ACC112 (cell line): ENCODE measurements at regions not wholly inside any gene's neighbourhood (a gene's known extent, or its start where the extent isn't known, plus 50 kb on each side); places are given as distances from the start of the nearest gene placed in this dataset.

ENCODE experiments used
- H2AFZ ChIP-seq: fragments of 200-600 bp; sonication (generic); one replicate; pipeline ENCODE4 v1.6.0; 2017; ENCODE audit warnings: antibody characterized with exemption, low read length; ENCODE audit not compliant: unreplicated experiment
- H3K27ac ChIP-seq: fragments of 200-600 bp; sonication (generic); 2 replicates; pipeline ENCODE4 v1.5.1; 2014; ENCODE audit warnings: low read depth, mild to moderate bottlenecking, antibody characterized with exemption, low read length, moderate library complexity
- H3K27me3 ChIP-seq: fragments of 200-600 bp; sonication (generic); 2 replicates; pipeline ENCODE4 v1.6.1; 2014; ENCODE audit warnings: mild to moderate bottlenecking, antibody characterized with exemption, low read length, moderate library complexity, mixed read lengths; ENCODE audit not compliant: insufficient read depth
- H3K36me3 ChIP-seq: fragments of 200-600 bp; sonication (generic); 2 replicates; pipeline ENCODE4 v1.6.1; 2016; ENCODE audit warnings: mild to moderate bottlenecking, antibody characterized with exemption, low read length, moderate library complexity, mixed read lengths; ENCODE audit not compliant: insufficient read depth
- H3K4me1 ChIP-seq: fragments of 200-600 bp; sonication (generic); one replicate; pipeline ENCODE4 v1.6.1; 2016; ENCODE audit warnings: low read length, mixed read lengths; ENCODE audit not compliant: insufficient read depth, unreplicated experiment, control insufficient read depth
- H3K4me3 ChIP-seq: fragments of 200-600 bp; sonication (generic); 2 replicates; pipeline ENCODE4 v1.5.1; 2014; ENCODE audit warnings: mild to moderate bottlenecking, low read depth, low read length
- H3K79me2 ChIP-seq: fragments of 200-600 bp; sonication (generic); one replicate; pipeline ENCODE4 v1.6.0; 2016; ENCODE audit warnings: low read length; ENCODE audit not compliant: control insufficient read depth, unreplicated experiment, insufficient read depth

GRCh38 chr5:6833406-6833805 lies 120.2 kb downstream of the TENT4A start:
- H3K27ac ChIP-seq: no peak overlapping the region
- H3K79me2 ChIP-seq: no peaks in the 10 kb centered on the region
- H3K4me1 ChIP-seq: no peaks in the 10 kb centered on the region
- no peaks in the 10 kb centered on the region for H3K36me3 ChIP-seq
- 0 out of 2 replicates have a peak, but pooled peaks cover under 1% of the 10 kb centered on the region for H3K27me3 ChIP-seq
- no peak overlapping the region for H2AFZ ChIP-seq
- H3K4me3 ChIP-seq: no peak overlapping the region

GRCh38 chr5:6837095-6837494 lies 123.9 kb downstream of the TENT4A start:
- H3K27ac ChIP-seq: no peak overlapping the region
- H3K27me3 ChIP-seq: peaks cover 25% of the 10 kb centered on the region
- H2AFZ ChIP-seq: no peak overlapping the region
- H3K79me2 ChIP-seq: no peaks in the 10 kb centered on the region
- H3K36me3 ChIP-seq: no peaks in the 10 kb centered on the region
- H3K4me3 ChIP-seq: no peak overlapping the region
- H3K4me1 ChIP-seq: no peaks in the 10 kb centered on the region

GRCh38 chr5:6837519-6838110 lies 124.4 kb downstream of the TENT4A start:
- Histone ChIP-seq H3K4me1 (no peaks in the 10 kb centered on the region), H3K27me3 (peaks cover 30% of the 10 kb centered on the region), H3K79me2 (no peaks in the 10 kb centered on the region), H3K4me3 (no peak overlapping the region), H3K27ac (no peak overlapping the region), H3K36me3 (no peaks in the 10 kb centered on the region), H2AFZ (no peak overlapping the region)

GRCh38 chr5:6838736-6839135 lies 125.5 kb downstream of the TENT4A start:
- Histone ChIP-seq H2AFZ (no peak overlapping the region), H3K27me3 (peaks cover 30% of the 10 kb centered on the region), H3K79me2 (no peaks in the 10 kb centered on the region), H3K4me1 (no peaks in the 10 kb centered on the region), H3K36me3 (no peaks in the 10 kb centered on the region), H3K27ac (no peak overlapping the region), H3K4me3 (no peak overlapping the region)

- Histone ChIP-seq H3K36me3 (no peaks in the 10 kb centered on the region), H3K27me3 (peaks cover 34% of the 10 kb centered on the region), H3K27ac (no peak overlapping the region), H3K4me1 (no peaks in the 10 kb centered on the region), H2AFZ (no peak overlapping the region), H3K79me2 (no peaks in the 10 kb centered on the region), H3K4me3 (no peak overlapping the region)
Measured at GRCh38 chr5:6840136-6840793, 127.0 kb downstream of the TENT4A start.

GRCh38 chr5:6843335-6843734 lies 130.1 kb downstream of the TENT4A start:
- Histone ChIP-seq H3K27me3 (peaks cover 34% of the 10 kb centered on the region), H3K79me2 (no peaks in the 10 kb centered on the region), H2AFZ (no peak overlapping the region), H3K4me3 (no peak overlapping the region), H3K36me3 (no peaks in the 10 kb centered on the region), H3K4me1 (no peaks in the 10 kb centered on the region), H3K27ac (no peak overlapping the region)

GRCh38 chr5:6843821-6844220 lies 130.6 kb downstream of the TENT4A start:
- no peak overlapping the region for H3K27ac ChIP-seq
- no peaks in the 10 kb centered on the region for H3K4me1 ChIP-seq
- no peak overlapping the region for H3K4me3 ChIP-seq
- H3K36me3 ChIP-seq: no peaks in the 10 kb centered on the region
- no peaks in the 10 kb centered on the region for H3K79me2 ChIP-seq
- H3K27me3 ChIP-seq: peaks cover 30% of the 10 kb centered on the region
- no peak overlapping the region for H2AFZ ChIP-seq

GRCh38 chr5:6845856-6846255 lies 132.6 kb downstream of the TENT4A start:
- Histone ChIP-seq H3K4me1 (no peaks in the 10 kb centered on the region), H3K4me3 (no peak overlapping the region), H3K27me3 (peaks cover 9% of the 10 kb centered on the region)

GRCh38 chr5:6847870-6848269 lies 134.6 kb downstream of the TENT4A start:
- Histone ChIP-seq H3K36me3 (no peaks in the 10 kb centered on the region), H3K4me3 (no peak overlapping the region), H3K27me3 (peaks cover 3% of the 10 kb centered on the region; the same call in 1 of the 2 replicates), H3K79me2 (no peaks in the 10 kb centered on the region), H2AFZ (no peak overlapping the region), H3K27ac (no peak overlapping the region), H3K4me1 (no peaks in the 10 kb centered on the region)

More at GRCh38 chr5:6845856-6846255, 132.6 kb downstream of the TENT4A start:
- Histone ChIP-seq H3K27ac (no peak overlapping the region), H2AFZ (no peak overlapping the region), H3K36me3 (no peaks in the 10 kb centered on the region), H3K79me2 (no peaks in the 10 kb centered on the region)

GRCh38 chr5:6849316-6850105 lies 136.3 kb downstream of the TENT4A start:
- no peak overlapping the region for H3K27ac ChIP-seq
- no peaks in the 10 kb centered on the region for H3K4me1 ChIP-seq
- H3K4me3 ChIP-seq: no peak overlapping the region
- peaks cover 3% of the 10 kb centered on the region; the same call in 1 of the 2 replicates for H3K27me3 ChIP-seq
- no peak overlapping the region for H2AFZ ChIP-seq
- no peaks in the 10 kb centered on the region for H3K79me2 ChIP-seq
- no peaks in the 10 kb centered on the region for H3K36me3 ChIP-seq

GRCh38 chr5:6850106-6850432 lies 136.8 kb downstream of the TENT4A start:
- Histone ChIP-seq H3K4me3 (no peak overlapping the region), H3K36me3 (no peaks in the 10 kb centered on the region), H3K4me1 (no peaks in the 10 kb centered on the region), H3K27me3 (no peaks in the 10 kb centered on the region), H3K79me2 (no peaks in the 10 kb centered on the region), H3K27ac (no peak overlapping the region), H2AFZ (no peak overlapping the region)
